SHP77 (cell line): ENCODE measurements at regions not wholly inside any gene's neighbourhood (a gene's known extent, or its start where the extent isn't known, plus 50 kb on each side); places are given as distances from the start of the nearest gene placed in this dataset.
A peak's percentile ranks its signal among the peaks of the same experiment; 100 is the strongest.
"Not testable (repeated sequence)": the region's sequence is repeated elsewhere in the genome, so short reads cannot be mapped to it uniquely, and the experiment has no call there.

Experiments used
- DNase-seq, 2 experiments: peaks; one replicate each; lab custom pipeline; 2025; lab: John Stamatoyannopoulos, UW

- no peak for DNase-seq
Measured at GRCh38 chr13:80946008-80946802, 605.3 kb upstream of the SPRY2 start.

DNA sequence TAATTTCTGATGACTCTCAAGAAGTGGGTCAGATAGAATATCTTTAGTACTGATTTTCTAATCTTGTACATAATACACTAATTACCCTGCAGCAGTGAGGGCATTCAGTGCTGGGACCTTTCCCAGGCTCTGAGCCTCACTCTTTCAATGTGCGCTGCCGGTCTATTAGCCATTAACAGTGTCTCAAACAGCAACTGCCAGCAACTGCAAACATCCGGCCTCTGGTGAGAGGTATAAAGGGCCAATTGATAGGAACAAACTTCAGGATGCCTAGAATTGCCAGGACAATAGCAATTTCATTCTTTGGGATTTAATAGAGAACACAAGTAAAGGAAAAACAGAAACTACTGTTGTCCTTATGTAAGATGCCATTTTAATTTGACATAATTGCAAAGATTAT lies 604.4 kb upstream of the SPRY2 start:
- DNase-seq = peak in 1 of 2 experiments; percentile 33

- no peak for DNase-seq
Measured at GRCh38 chr13:80939581-80939980, 598.7 kb upstream of the SPRY2 start.

GRCh38 chr13:80931766-80932165 lies 590.8 kb upstream of the SPRY2 start:
- DNase-seq = no peak

GRCh38 chr13:80931118-80931517 lies 590.2 kb upstream of the SPRY2 start:
- DNase-seq = no peak

GRCh38 chr13:80928241-80928640 lies 587.3 kb upstream of the SPRY2 start:
- DNase-seq = no peak

DNA sequence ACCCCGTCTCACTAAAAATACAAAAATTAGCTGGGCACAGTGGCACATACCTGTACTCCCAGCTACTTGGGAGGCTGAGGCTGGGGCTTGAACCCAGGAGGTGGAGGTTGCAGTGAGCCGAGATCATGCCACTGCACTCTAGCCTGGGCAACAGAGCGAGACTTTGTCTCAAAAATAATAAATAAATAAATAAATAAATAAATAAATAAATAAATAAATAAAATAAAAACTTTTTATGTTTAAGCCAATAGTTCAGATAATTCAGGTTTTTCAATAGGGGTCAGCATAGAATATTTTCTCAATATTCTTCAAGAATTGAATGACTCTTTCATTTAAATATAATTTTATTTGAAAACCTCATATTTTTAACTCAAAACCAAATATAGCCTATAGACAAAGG lies 585.1 kb upstream of the SPRY2 start:
- not testable (repeated sequence) for DNase-seq

- no peak for DNase-seq
Measured at GRCh38 chr13:80924596-80924995, 583.7 kb upstream of the SPRY2 start.

- DNase-seq = no peak
Measured at GRCh38 chr13:80923907-80924306, 583.0 kb upstream of the SPRY2 start.

- DNase-seq = no peak
Measured at GRCh38 chr13:80921971-80922370, 581.0 kb upstream of the SPRY2 start.

DNA sequence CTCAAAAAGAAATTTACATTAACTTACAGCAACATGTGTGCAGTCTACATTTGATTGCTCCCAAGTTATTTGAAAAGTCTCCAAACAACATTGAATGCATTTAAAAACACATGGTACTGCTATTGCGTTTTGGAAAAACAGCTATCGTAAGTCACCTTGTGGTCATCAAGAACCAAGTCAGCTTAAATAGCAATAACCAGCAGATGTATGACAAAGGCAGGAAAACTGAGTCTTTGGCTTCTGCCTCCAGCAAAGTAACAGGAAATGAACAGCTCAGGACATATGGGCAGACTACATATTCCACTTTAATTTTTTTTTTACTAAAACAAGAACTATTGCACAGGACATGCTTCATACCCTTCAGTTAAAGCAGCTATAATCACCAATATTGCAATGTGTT lies 580.6 kb upstream of the SPRY2 start:
- DNase-seq = no peak

- DNase-seq = no peak
Measured at GRCh38 chr13:80906860-80907259, 565.9 kb upstream of the SPRY2 start.

- no peak for DNase-seq
Measured at GRCh38 chr13:80904386-80904785, 563.5 kb upstream of the SPRY2 start.

DNA sequence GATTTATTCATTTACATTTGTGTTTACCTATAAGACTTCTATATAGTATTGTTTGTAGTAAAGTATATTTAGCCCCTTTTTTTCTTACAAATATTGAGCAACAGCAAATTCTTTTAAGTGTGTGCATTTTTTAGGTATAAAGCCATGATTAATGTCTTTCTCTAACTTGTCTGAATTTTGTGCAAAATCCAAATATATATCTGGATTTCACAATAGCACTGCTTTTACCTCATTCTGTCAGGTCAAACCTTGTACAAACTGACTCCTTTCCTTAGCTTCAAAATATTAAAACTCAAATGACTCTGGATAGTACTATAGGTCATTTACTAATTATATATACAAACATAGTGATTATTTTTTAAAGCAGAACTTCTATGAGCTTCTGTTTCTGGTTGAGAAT lies 563.0 kb upstream of the SPRY2 start:
- no peak for DNase-seq

GRCh38 chr13:80901530-80901929 lies 560.6 kb upstream of the SPRY2 start:
- no peak for DNase-seq

GRCh38 chr13:80901111-80901510 lies 560.2 kb upstream of the SPRY2 start:
- DNase-seq = no peak

DNA sequence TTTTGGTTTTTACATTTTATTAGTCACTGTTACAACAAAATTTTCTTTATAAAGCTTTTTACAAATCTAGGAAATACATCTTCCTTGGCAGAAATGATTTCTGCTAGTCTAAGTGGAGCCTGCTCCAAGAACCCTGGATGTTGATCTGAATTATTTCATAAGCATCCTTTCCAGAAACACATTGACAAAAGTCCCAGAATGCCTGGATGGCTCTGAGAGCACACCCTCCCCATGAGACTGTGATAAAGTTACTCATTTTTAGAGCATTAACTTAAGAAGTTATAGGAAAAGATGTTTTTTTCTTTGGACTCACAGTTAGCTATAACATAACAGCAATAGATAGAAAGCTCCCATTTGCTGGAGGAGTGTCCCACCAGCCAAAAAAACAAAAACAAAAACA lies 559.6 kb upstream of the SPRY2 start:
- no peak for DNase-seq

DNA sequence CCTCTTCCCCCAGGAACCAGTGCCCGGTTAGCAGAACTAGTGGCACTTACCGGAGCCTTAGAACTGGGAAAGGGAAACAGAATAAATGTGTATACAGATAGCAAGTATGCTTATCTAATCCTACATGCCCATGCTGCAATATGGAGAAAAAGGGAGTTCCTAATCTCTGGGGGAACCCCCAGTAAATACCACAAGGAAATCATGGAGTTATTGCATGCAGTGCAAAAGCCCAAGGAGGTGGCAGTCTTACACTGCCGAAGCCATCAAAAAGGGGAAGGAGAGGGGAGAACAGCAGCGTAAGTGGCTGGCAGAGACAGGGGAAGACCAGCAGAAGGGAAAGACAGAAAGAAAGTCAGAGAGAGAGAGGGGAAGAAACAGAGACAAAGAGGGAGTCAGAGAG lies 556.7 kb upstream of the SPRY2 start:
- DNase-seq = not testable (repeated sequence)

DNA sequence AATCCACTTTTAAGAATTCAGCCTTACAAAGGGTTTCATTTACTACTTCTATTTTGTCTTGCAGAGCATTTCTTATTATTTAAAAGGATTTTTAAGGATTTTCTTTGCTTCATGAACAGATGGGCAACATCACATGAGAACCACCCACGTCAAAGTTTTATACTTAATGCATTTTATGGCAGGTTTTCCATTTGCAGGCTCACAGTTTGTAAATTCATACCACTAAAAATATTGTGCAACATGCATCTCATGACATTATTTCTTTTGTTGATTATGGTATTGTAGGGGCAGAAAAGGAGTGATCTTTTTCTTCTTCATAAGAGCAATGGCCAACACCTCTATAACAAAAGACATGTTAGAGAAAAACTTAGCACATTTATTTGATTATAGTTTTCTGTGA lies 554.0 kb upstream of the SPRY2 start:
- DNase-seq = no peak

- DNase-seq = no peak
Measured at GRCh38 chr13:80889829-80890228, 548.9 kb upstream of the SPRY2 start.

DNA sequence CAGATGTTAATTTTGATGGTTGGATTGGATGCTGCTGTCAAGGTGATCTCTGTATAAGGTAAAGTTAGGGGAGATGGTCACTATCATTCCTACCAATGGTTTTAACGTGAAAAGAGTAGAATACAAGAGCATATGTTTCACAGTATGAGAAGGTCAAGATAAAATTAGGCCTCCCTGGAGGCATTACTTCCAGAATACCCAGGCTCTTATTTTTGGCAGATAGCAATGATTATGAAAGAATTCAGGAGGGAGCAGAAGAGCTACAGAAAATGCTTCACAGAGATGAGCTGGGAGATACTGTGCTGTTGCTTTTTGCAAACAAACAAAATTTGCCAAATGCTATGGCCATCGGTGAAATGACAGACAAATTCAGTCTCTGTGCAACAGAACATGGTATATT lies 547.5 kb upstream of the SPRY2 start:
- no peak for DNase-seq

DNA sequence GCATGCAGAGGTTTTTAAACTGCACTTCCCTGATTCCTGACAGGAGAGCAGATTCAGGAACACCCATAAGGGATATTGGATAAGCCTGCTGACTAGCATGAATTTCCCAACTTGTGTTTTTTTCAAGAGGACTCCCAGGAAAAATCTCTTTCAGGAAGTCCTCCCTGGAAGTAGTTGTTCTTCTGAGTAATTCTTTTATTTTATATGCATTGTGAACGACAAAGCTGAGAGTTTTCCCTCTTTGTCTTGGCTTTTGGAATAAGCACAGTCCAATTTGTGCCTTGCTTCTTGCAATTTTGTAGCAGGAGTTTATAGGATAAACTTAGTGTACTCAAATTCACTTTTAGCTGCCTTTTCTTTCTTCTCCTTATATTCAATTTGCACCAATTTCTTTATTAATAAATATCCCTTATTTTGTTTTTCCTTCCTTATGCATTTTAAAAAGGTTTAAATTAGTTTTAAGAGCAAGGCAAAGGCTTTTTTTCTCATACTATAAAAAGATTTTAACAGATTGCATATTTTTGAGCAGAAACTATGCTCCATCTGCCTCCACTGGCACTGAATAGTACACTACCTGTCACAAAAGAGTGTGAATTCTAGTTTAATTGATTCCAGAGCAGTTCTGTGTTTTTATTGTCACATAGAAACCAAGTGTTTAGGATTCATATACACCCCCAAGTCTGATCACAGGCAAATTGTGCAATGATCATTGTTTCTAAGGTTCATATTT lies 543.3 kb upstream of the SPRY2 start:
- peak; percentile 1 to 11 for DNase-seq

- no peak for DNase-seq
Measured at GRCh38 chr13:80883545-80883944, 542.6 kb upstream of the SPRY2 start.
